SKM-1 (cell line): ENCODE measurements at regions not wholly inside any gene's neighbourhood (a gene's known extent, or its start where the extent isn't known, plus 50 kb on each side); places are given as distances from the start of the nearest gene placed in this dataset.

ENCODE experiments used
- DNase-seq: peaks from one replicate; lab custom pipeline; 2025; ENCODE audit not compliant: unreplicated experiment; lab: John Stamatoyannopoulos, UW

DNA sequence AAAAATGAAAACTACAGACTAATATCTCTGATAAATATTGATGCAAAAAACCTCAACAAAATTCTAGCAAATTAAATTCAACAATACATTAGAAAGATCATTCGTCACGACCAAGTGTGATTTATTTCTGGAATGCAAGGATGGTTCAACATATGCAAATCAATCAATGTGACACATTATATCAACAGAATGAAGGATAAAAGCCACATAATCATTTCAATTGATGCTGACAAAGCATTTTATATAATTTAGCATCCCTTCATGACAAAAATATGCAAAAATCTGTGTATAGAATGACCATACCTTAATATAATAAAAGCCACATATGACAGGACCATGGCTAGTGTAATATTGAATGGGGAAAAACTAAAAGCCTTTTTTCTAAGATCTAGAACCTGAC lies 457.2 kb upstream of the SPANXN1 start:
- DNase-seq = no peak

DNA sequence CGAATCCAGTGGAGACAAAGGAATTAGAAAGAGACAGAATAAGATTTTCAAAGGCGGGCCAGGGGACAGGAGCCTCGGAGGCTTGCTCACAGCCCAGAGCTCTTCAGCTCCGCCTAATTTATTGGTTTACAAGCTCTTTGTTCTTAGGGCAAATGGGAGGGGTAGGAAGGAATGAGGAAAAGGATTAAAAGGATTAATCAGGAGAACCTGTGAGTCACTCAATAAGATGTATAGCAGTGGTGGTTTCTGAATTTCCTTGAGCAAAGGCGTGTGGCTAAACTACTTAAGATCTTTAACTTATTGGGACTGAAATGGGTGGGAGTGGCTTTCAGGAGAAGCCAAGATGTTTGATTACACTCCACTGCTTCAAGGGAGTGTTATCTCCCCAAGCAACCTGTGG lies 456.0 kb upstream of the SPANXN1 start:
- no peak for DNase-seq

DNA sequence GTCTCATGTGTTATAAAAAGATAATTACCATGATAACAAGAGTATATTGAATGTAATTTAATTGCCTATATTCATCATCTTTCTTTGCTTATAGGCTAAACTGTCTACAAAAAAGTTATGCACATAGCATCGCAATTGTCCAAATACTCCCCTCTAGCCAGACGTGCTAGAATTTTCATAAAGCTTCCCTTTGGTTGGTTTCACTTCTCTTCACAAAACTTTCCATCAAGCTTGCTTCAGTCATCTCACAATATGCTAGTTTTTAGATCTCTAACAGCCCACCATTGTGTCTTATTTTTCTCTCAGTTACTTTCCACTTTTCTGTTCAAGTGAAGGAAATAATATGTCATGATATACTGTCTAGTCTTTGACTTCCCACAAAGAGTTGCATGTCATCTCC lies 448.3 kb upstream of the SPANXN1 start:
- no peak for DNase-seq

DNA sequence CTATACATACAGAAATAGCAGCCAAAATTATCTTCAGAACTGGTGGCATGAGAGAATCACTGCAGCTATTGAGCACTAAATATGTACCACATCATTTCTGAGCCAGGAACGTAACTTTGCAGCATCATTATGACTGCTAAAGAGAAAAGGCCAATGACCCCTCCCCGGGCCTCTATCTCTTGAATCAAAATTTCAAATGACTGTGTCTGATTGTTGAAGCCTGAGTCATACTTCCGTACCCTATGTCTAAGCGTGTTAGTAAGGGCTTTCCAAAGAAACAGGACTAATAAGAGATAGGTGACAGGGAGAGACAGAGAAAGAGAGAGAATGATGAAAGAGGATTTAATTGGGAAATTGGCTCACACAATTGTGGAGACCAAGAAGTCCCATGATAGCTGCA lies 445.5 kb upstream of the SPANXN1 start:
- no peak for DNase-seq

DNA sequence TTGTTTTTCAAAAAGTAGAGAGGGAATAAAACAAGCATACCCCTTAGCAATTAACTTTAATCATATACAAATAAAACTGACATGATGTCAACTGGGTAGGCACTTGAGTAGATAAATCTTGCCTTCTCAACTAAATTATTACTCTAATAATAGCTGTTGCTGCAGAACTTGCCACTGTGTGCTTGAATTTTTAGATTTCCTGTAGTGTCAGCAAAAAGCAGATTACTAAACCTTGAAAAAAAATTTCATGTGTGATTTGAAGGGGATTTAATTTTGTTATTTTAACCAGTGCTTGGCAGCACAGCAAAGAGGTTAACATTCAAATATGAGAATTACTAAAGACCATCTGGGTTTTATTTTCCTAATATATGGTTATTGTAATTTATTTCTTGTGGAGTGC lies 438.3 kb upstream of the SPANXN1 start:
- DNase-seq = no peak

DNA sequence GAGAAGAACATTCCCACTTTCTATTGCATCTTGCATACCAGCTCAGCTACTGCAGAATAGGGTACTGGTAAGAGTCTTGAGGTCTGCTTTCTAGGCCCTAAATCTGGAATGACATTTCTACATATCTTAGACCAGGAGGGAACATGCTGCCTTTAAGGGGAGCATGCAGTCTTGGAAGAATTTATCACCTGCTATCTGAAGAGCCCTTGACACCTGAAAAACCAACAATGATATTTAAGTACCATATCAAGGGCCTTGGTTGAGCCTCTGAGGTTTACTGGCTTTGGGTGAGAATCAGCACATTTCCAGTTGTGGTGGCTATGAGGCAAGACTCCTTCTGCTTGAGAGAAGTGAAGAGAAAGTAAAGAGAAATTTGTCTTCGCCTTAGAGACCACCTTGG lies 436.8 kb upstream of the SPANXN1 start:
- no peak for DNase-seq

DNA sequence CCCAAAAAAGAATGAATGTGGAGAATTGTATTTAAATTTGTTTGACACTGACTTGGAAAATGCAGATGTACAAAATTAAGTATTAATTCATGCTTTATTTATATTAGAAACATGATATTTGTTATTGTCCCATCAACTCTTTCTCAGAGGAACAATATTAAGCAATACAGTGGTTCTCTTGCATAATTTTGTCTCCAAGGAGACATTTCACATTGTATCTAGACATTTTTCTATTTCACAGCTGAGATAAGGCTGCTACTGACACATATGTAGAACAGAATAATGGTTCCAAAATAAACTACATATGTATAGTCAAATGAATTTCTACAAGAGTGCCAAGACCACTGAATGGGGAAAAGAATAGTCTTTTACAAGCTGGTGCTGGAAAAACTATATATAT lies 427.9 kb upstream of the SPANXN1 start:
- DNase-seq = no peak

DNA sequence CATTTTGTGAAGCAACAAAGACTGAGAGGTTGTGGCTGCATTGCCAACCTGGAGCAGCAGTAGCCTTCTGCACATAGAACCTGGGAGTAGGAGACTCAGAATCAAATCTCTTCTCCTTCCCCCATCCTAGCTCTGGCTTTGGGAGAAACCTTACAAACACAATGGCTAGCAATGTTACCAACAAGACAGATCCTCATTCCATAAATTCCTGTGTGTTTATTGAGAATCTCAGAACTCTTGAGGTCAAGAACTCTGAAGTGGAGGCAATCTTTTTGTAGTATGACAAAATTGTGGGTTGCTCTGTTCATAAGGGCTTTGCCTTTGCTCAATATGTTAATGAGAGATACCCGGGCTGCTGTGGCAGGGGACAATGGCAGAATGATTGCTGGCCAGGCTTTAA lies 406.7 kb upstream of the SPANXN1 start:
- DNase-seq = no peak

DNA sequence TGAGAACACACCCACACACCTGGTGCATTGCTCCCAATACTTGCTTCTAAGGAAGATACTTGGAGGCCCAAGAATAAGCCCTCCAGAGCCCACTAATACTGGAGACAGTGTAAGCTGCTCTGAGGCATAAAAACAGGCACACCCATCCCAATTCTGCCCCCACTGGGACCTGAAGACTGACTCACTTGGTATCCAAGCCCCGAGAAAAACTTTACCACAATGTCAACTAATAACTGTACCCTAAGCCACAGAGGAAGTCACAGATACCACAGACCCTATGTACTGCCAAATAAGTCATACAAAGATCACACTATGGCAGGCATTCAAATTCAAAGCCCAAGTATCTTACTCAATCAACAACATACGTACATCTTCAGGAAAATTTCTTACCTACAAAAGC lies 398.2 kb upstream of the SPANXN1 start:
- DNase-seq = no peak

DNA sequence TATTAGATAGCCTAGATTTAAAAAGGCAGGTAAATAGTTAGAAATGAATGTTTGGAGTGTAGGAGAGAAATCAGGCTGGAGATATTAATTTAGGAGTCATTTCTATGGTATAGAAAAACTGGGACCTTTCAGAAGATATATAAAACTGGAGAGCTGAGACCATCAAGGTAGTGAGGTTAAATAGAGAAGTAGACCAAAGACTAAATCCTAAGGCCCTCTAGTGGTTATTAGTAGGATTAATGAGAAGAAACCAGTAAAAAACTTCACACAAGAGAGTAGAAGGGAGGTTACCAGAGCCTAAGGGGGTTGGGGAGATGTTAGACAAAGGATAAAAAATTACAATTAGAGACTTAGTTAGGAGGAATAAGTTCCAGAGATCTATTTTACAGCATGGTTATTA lies 351.0 kb upstream of the SPANXN1 start:
- DNase-seq = peak; percentile 6

DNA sequence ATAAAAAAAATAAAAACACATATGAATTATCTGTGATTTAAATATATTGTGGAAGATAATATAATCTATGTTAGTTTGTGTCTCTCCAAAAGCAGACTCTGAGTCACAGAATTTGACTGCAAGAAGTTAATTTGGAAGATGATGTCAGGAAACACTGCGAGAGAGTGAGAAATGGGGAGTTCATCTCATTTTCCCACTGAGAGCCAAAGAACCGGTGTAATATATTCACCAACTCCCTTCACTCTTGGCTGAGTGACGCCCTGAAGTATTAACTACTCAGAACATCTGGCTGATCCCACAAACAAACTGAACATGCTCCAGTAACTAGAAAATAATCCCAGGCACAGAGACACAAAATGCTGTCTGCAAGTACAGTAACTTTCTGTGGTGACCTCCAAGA lies 345.8 kb upstream of the SPANXN1 start:
- no peak for DNase-seq

DNA sequence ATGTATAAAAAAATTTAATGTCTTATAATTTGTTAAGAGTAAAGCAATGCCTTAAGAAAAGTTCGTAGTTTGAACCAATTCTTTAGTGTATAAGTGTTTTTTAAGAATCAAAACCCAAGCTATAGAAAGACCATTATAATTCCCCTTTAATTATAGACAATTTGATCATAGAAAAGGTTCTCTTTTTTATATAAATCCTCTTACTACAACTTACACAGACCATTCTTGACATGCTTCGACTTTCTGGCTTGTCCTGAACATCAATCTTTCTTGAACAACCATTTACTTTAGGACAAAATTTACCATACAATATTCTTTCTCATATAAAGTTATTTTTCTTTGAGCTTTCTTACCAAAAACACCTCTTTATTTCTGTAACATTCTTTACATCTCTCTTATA lies 330.5 kb upstream of the SPANXN1 start:
- DNase-seq = no peak

DNA sequence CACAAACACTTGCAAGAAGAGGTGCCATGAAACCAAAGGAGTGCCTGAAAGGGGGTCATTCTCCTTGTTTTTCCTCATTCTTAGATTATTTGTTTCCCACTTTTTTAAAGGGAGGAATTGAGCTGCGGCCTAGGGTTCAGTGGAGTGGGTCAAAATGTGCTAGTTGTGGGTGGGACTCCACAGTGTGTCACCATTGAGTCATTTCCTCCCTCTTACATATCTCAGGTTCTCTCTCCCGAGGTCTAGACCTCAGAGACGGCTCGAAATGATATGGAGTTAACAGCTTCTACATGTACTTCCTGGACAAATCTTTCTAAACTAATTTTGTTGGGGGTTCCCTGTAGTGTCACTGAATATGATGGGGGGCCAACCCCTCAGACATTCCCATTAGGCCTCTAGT lies 328.4 kb upstream of the SPANXN1 start:
- DNase-seq = no peak

DNA sequence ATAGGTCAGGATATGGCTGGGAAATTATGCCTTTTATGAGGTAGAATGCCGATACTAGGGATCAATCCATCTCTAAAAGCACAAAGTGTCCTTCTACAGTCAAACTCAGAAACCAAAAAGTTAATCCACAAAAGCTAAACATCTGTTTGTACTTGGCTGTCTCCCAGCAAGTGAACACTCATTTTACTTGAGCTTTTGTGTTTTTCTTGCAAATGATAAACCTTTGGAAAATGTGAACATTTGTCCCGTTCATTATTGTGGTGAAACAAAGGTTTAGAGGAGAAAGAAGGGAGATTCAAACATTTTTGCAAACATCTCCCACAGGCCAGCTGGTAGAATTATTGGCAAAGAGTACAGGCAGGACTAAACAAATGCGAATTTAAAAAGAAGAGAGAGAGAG lies 300.6 kb upstream of the SPANXN1 start:
- no peak for DNase-seq
